GM12892 (cell line): ENCODE measurements at regions not wholly inside any gene's neighbourhood (a gene's known extent, or its start where the extent isn't known, plus 50 kb on each side); places are given as distances from the start of the nearest gene placed in this dataset.

Experiments
- DNase-seq: peaks from one replicate; pipeline ENCODE4 v3.0.0; 2011; ENCODE audit not compliant: insufficient read length
- FAIRE-seq: peaks from 2 replicates; lab custom pipeline; 2011; peaks lifted over from hg19 to GRCh38; lab: Jason Lieb, UNC
- POLR2A ChIP-seq: IDR thresholded peaks from 2 replicates; pipeline ENCODE4 v1.6.1; 2011; ENCODE audit warnings: low read depth, low read length, control low read depth
- POLR2AphosphoS5 ChIP-seq: IDR thresholded peaks from 2 replicates; pipeline ENCODE4 v1.6.1; 2011; ENCODE audit warnings: low read depth, low read length, control low read depth
- TAF1 ChIP-seq: IDR thresholded peaks from 2 replicates; pipeline ENCODE4 v1.6.1; 2011; ENCODE audit warnings: low read depth, mild to moderate bottlenecking, control low read depth, low read length, borderline replicate concordance

DNA sequence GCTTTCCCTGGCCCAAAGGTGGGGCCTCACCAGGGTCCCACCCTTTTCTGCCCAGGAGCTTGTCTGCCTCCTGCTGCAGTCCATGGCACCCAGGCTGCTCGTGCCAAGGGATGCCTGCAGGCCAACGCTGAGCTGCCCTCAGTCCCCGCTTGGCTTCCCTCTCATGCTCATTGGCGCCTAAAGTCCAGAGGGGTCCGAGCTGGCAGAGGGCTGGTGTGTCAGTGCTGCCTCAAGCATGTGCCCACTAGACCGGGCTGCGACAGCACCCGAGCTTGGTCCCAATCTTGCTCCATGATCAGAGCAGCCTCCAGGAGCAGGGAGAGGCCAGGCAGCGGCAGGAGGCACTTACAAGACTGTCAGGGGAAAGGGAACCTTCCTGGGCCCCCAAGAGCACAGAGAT is 287.0 kb downstream of the ICOS start:
- no peak for DNase-seq
- TF ChIP-seq TAF1, result no peak
- TF ChIP-seq POLR2AphosphoS5, result no peak
- no peak for TF ChIP-seq POLR2A
- FAIRE-seq, result no peak

DNA sequence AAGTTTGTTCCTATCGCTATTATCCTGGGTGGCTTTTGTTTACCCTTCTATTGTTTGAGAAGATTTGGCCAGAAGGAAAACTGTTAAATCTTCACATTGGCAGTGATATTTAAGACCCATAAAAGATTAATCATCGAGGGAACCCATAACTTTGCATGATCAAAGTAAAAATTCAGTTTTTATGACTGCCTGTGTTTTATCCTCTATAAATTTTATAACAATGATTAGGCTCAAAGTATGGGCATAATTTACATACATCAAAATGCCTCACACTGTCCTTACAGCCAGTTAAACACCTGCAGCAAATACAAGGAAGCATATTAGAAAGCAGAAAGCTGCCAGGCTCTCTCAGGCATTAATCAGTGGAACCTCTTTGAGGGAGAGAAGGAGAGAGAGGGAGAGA is 289.1 kb downstream of the ICOS start:
- FAIRE-seq (no peak), DNase-seq (no peak)
- TF ChIP-seq TAF1, result no peak
- no peak for TF ChIP-seq POLR2A
- no peak for TF ChIP-seq POLR2AphosphoS5

DNA sequence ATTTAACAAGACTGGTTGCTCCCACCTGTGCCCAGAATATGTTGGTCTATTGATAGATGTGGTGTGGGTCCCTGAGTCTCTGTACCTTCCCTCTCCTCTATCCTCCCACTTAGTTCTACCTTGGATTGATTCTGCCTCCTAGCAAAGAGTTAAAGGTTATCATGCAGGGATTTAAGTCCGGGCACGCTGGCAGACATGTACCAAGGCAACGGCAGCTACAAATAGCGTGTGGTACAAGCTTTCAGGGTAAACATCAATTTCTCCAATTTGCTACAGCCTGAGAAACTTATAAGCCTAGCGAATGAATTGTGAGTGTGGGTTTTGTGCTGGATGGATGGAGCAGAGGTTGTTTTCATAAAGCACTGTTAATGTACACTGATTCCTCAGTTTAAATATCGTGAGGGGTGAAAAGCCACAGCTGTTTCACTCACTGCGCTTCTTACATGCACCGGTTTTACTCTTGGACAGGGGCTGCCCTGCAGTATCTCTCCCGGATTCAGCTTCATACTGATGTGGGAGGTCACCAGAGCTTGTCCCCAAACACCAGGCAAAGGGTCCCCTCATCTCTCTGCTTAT is 289.8 kb downstream of the ICOS start:
- FAIRE-seq (no peak), DNase-seq (no peak)
- no peak for TF ChIP-seq TAF1
- no peak for TF ChIP-seq POLR2AphosphoS5
- TF ChIP-seq POLR2A, result no peak

DNA sequence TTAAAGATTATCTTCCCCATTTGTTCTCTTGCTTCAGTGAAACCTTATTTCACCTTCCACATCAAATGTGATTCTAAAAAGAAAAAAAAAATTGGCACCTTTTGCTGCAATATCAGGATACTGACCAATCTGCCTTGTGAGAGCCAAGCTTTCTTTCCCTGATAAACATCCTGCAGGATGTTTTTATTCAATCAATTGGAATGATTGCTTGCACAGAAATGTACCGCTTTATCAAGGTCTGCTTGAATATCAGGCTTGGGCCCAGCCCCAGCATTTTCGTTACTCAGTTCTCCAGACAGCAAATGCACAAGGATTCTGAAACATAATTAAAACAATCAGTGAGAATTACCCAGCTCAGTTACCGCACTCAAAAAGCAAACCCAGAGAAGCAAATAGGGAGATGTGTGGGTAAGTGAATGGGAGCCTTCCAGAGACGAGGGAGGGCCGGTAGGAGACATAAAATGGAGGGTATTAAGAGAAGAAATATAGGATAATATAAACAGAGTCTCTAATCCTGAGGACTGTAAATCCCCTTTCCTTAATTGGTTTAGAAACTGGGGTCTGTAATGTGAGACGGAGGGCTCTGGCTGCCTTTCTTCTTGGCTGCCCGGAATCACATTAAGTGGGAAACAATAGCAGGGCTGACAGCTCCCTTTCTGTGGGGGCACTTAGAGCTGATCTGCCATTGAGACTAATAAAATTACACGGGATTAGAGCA is 291.8 kb downstream of the ICOS start:
- DNase-seq (no peak), FAIRE-seq (no peak)
- no peak for TF ChIP-seq POLR2A
- no peak for TF ChIP-seq POLR2AphosphoS5
- TF ChIP-seq TAF1, result no peak

DNA sequence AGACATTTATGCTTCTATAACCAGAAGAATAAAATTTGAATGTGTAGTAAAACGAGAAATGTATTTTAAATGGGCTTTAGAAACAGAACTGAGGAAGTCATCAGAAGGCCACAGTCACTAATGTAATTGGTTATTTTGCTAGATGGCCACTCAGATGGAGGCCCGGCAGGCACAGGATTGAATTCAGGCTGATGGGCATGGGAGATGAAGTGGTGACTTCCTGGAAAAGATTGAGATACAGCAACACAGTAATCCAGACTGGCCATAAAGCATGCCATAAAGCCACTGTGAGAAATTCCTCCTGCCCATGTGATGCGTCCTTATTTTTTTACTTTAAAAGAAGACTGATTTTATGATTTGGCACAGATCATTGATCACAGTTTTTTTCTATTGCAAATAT is 297.7 kb downstream of the ICOS start:
- FAIRE-seq (no peak), DNase-seq (no peak)
- TF ChIP-seq TAF1, result no peak
- TF ChIP-seq POLR2AphosphoS5, result no peak
- TF ChIP-seq POLR2A, result no peak

DNA sequence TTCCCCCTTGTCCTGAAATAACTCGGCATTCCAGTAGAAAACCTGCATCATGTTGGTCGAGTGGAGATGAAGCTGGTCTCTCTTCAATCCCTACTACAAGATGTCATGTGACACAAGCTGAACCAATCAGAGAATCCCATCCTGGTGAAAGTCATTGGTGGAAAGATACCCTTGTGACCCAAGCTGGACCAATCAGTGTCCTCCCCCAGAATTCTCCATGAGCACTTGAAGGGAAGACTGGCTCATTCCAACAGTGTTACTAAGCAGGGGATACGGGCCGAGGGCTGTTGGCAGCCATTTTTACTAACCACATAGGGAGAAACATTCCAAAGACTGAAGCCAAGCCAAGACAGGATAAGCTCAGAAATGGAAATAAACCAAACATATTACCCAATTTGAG is 298.3 kb downstream of the ICOS start:
- FAIRE-seq (no peak), DNase-seq (no peak)
- TF ChIP-seq TAF1 (no peak), POLR2AphosphoS5 (no peak), POLR2A (no peak)

DNA sequence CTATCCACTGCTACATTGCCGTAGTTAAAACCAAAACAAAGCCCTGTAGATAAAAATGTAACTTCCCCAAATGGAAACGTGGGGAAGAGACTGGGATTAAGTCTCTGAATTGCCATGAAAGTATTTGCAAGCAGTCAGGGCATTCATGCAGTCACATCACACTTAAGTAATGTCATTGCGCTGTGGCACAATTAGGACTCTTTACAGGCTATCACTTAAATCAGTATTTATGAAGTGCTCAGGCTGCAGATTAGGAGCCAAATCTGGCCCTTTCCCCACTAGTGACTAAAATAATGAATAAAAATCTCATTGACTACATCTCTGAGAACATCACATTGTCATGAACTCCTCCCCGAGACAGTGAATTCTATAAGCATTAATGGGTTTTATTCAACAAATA is 300.9 kb downstream of the ICOS start:
- TF ChIP-seq POLR2AphosphoS5, result no peak
- TF ChIP-seq TAF1, result no peak
- no peak for TF ChIP-seq POLR2A
- DNase-seq (no peak), FAIRE-seq (no peak)

DNA sequence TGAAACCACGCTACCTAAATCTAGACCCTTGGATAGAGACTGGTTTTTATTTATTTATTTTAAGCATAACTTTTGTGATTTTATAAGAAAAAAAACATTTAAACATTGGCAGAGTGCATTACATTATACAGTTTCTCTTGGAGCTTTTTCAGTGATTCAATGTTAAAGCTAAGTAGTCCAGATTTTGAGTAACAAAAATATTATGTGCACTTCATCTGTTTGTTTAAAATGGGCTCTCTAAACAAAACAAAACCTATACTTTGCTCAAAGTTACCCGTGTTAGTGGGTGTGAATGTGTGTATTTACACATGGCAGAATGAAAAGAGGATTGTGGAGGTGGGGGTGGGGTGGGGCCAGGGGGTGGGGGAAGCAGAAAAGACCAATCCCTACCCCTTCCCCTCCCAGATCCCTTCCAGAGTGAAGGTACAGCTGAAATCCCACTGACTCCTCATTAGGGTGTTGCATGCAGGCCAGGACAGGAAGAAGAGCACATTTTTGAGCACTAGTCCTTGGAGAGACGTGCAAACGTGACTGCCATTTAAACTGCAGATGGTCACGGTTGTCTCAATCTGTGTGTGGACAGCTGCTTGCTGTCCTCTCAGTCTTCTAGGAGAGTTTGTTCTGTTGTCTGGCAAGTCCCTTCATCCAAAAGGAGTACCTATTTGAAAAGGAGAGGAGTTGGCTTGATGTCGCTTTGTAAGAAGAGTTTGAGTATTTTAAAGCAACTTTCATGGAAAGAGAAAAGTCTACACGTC is 303.0 kb downstream of the ICOS start:
- FAIRE-seq (no peak), DNase-seq (no peak)
- no peak for TF ChIP-seq POLR2AphosphoS5
- TF ChIP-seq TAF1, result no peak
- no peak for TF ChIP-seq POLR2A

DNA sequence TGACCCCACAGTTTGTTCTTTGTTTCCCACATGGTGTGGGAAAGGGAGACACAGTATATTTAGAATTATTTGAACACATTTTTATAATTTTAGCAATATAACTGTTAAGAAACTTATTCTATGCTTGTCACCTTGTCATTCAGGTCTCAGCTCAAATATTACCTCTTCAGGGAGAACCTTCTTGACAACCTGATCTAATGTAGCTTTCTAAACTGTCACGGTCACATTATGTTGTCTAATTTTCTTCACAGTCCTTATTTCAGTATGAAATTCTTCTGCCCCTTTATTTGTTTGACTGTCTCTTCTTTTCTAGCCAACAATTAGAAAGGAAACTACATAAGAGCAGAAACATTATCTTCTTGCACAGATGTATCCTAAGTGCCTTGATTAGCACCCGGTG is 304.3 kb upstream of the PARD3B start:
- DNase-seq, result no peak
- FAIRE-seq, result no peak
- no peak for TF ChIP-seq POLR2A
- TF ChIP-seq POLR2AphosphoS5, result no peak
- no peak for TF ChIP-seq TAF1

DNA sequence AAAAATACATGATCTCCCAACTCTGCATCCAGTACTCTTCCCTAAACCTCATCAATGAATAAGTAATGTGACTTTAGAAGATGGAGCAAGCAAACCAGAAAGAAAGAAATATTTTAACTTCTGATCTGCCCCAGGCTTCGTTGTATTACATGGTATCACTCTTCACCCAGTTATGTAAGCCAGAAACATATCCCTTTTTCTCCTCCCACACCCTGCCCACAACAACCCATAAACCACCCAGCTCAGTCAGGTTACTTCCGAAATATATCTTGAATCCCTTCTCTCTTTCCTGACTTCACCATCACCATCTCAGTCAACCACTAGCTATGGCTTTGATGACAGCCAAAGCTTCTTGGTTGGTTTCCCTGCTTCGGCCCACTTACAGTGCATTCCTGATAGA is 295.8 kb upstream of the PARD3B start:
- FAIRE-seq, result no peak
- no peak for DNase-seq
- no peak for TF ChIP-seq POLR2AphosphoS5
- no peak for TF ChIP-seq POLR2A
- no peak for TF ChIP-seq TAF1

DNA sequence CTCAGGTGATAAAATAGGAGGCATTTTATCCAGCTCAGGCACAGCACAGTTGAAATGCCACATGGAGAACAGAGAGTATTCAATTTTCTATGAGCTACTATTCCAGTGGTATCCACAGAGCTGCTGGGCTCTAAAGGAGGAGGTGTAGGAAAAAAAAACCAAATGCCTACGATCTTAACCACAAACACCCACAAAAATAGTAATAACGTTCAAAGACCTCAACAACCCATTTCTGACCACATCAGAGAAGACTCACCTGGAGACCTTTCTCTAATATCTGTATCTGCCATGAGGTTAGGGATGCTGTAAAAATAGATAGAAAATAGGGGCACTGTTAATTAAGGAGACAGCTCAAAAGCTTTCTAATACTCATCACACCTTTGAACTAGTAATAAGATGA is 294.6 kb upstream of the PARD3B start:
- DNase-seq, result no peak
- no peak for TF ChIP-seq POLR2A
- no peak for FAIRE-seq
